HG02973 (cell line): ENCODE measurements at regions not wholly inside any gene's neighbourhood (a gene's known extent, or its start where the extent isn't known, plus 50 kb on each side); places are given as distances from the start of the nearest gene placed in this dataset.
"Not testable (repeated sequence)": the region's sequence is repeated elsewhere in the genome, so short reads cannot be mapped to it uniquely, and the experiment has no call there.

Experiments used
- ATAC-seq: cut with Tn5 transposase; IDR thresholded peaks from one replicate; pipeline ENCODE4 v1.9.1; 2021; ENCODE audit warnings: moderate library complexity; ENCODE audit not compliant: unreplicated experiment

DNA sequence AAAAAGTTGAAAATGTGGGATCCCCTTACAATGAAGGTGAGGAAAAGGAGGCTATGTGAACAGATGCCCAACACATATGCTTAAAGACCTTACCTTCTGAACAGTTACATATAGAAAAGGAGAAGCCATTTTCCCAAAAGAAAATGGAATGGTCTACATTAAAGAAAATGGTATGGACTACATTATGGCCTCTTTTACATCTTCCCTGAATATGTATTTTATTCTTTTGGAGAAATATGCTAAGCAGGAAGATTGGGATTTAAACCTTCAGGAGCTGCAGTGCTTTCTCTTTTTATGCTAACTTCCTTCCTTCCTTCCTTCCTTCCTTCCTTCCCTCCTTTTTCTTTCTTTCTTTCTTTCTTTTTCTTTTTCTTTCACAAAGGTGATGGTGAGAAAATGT, 155.4 kb downstream of the SEC23IP start:
- ATAC-seq, result no peak

DNA sequence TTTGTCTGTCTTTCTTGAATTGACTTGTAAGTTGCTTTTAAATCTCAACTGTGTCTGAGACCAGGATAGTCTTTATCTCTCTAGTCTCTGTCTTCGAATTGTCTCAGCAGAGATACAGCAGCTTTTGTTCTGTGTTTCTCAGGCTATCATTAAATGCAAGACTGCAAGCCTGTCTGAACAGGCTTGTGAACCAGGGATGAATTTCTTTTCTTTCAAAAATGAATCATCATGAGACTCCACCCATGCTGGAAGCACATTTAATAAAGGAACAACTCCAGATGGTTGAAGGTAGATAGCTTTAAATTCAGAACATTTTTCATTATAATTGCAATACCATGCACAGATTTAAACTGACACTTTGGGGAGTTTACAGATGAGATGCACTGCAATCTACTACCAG, 155.9 kb downstream of the SEC23IP start:
- no peak for ATAC-seq

DNA sequence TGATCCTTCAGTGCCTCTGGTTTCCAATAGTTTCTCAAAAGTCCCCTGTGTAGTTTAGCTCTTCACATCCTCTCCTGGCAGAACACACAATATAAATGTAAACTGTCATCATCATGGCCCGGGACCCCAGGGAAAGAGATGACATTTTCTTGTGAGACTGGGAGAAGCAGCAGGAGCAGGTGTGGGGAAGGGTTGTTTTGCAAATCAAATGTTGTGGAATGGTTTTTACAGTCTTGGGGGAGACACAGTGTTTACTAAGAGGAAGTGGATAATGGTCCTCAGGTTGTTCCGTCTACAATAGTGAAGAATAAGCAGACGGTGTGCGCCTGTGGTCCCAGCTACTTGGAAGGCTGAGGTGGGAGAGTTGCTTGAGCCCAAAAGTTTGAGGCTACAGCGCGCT, 159.1 kb downstream of the SEC23IP start:
- ATAC-seq, result no peak

DNA sequence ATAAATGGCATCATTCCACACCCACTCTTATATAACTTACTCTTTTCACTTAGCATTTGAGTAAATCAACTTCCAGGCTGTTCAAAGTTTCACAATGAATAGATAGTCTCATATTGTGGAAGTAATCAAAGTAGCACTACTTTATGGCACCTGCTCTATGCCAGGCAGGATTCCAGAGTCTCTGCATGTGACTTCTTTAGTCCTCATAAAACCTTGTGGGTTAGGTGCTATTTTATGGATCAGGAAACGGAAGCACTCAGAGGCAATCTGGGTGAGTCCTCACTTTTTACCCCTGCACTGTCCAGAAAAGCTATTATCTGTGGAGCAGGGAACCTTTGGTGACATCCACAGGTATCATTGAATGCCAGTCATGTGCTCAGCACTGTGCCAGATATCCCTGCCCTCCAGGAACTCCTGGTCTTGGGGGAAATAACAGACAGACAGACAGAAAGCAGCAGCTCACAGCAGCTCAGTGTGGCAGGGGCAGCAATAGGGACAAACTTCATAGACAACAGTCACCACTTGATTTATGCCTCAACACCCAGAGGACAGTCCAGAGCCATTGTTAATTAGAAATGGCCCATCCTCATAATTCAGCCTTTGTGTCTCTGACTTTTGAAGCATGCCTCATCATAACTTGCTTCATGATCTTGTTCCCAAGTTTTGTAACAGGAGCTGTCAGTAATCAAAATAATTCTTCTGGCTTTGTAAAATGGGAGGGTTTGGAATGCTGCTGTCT, 160.6 kb downstream of the SEC23IP start:
- no peak for ATAC-seq

DNA sequence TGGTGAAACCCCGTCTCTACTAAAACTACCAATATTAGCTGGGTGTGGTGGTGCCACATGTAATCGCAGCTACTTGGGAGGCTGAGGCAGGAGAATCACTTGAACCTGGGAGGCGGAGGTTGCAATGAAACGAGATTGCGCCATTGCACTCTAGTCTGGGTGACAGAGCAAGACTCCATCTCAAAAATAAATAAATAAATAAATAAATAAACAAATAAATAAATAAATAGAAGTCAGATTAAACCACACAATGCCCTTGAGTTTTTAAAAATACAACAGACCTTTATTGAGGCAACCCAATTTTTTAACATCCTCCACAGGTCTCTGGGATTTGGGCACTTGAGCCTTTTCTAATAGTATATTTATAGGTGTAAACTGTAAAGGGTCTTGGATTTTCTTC, 167.3 kb downstream of the SEC23IP start:
- ATAC-seq, result not testable (repeated sequence)

- ATAC-seq, result no peak
These were observed 174.9 kb downstream of the SEC23IP start for GRCh38 chr10:120067427-120067826.

DNA sequence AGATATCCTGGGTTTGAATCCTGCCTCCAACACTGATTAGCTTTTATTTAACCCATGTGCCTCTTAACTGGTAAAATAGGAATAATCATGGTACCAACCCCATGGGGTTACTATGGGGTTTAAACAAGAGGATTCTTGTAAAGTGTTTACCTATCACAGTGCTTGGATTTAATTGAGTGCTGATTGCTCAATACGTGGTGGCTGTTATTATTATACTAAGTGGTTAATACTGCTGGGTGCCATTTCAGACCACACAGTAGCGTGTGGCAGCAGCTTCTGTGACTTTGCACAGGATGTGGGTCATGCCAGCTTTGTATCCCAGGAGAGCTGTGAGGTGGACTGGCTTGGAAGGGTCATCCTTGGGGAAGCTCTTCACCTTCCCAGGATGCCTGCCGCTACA, 177.2 kb downstream of the SEC23IP start:
- ATAC-seq, result no peak

- no peak for ATAC-seq
These were observed 182.8 kb downstream of the SEC23IP start for GRCh38 chr10:120075349-120075748.

- no peak for ATAC-seq
These were observed 184.6 kb downstream of the SEC23IP start for GRCh38 chr10:120076996-120077706.

DNA sequence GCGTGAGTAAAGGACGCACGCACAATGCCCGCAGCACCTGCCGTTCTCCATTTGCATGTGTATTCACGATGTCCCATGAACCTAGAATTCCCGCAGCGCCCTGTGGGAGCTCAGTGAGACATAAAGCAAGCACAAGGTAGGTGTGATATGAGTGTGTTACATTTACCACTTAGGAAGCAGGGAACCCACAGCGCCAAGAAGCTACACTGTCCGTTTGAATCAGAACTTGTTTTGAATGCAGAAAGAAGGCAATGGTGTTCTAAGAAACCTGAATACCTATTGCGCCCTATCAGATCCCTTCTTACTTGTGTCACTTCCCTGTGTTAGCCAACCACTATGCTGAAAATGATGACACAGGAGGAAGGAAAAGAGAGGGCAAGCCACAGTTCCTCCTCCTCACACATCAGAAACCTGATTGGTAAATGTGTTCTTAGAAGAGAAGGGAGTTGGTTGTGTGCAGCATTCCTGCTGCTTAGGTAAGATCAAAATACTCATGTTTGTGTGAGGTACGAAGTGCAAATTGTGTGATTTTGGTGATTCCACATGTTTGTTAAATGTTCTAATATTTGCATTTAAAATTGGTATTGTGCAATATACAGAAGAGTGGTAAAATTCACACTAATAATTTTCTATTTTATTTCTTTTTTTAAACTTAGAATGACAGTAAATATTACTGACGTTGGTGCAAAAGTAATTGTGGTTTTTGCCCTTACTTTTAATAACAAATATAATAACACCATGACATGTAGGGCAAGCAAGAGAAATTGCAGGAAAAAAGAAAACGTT, 185.4 kb downstream of the SEC23IP start:
- no peak for ATAC-seq

DNA sequence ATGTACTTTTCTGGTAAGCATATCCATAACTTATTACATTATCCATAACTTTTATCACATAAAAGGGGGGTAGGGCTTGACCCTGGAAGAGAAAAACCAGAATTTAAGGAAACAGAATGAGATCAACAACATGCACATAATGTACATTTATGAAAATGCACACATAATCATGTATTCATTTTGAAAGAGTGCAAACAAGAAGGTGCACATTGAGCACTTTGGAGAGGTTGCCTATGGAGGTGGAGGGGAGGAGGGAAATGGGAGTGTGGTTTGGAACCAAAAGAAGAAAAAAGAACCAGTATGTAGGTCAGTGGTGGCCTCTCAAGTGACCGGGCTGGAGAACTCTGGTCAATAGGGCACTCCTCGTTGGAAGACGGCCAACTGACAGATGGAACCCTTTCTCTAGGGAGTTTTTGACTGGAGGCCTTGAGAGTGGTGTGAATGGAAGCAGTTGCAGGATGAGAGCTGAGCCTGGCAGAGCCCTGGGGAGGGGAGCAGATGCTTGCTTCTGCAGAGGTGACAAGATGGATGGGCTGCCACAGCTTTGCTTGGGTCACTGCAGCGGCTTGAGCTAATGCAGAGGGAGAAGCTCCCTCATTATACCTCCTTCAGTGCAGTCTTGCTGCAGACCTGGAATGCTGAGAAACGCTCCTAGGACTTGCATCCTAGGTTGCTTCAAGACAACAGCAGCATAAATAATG, 192.7 kb downstream of the SEC23IP start:
- no peak for ATAC-seq

GRCh38 chr10:120086066-120086465, 193.5 kb downstream of the SEC23IP start:
- ATAC-seq, result no peak

GRCh38 chr10:120087109-120087508, 194.6 kb downstream of the SEC23IP start:
- ATAC-seq, result no peak

GRCh38 chr10:120095875-120096274, 203.3 kb downstream of the SEC23IP start:
- no peak for ATAC-seq

DNA sequence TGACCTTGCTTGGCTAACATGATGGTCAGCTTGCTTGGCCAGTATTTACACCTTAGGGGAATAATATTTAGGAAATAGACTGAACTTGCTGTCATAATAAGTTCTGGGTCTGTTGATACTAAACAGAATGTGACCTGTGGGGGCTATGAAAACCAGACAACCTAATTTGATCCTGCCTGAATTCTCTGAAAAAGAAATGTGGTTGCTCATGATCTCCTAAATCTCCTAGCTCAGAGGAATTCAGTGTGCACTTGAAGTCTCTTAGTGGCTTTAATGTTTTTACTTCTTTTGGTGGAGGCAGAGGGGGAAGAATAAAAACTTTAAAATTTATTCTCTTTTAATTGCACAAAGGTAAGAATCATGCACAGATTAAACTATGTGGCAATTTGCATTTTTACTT, 205.2 kb downstream of the SEC23IP start:
- no peak for ATAC-seq

- no peak for ATAC-seq
These were observed 205.9 kb downstream of the SEC23IP start for GRCh38 chr10:120098232-120098930.

GRCh38 chr10:120103738-120104560, 211.4 kb downstream of the SEC23IP start:
- ATAC-seq, result no peak

- no peak for ATAC-seq
These were observed 212.5 kb downstream of the SEC23IP start for GRCh38 chr10:120105001-120105400.

- no peak for ATAC-seq
These were observed 213.0 kb downstream of the SEC23IP start for GRCh38 chr10:120105492-120105891.

- ATAC-seq, result no peak
These were observed 216.4 kb downstream of the SEC23IP start for GRCh38 chr10:120108916-120109315.
